Erythroblast (primary cell): ENCODE measurements at regions not wholly inside any gene's neighbourhood (a gene's known extent, or its start where the extent isn't known, plus 50 kb on each side); places are given as distances from the start of the nearest gene placed in this dataset.
"Not testable (repeated sequence)": the region's sequence is repeated elsewhere in the genome, so short reads cannot be mapped to it uniquely, and the experiment has no call there.

ENCODE experiments used
- GATA1 ChIP-seq: IDR thresholded peaks from 2 replicates; pipeline ENCODE4 v1.6.1; 2011; ENCODE audit warnings: low read depth, mild to moderate bottlenecking, control low read depth, low read length, moderate library complexity
- POLR2A ChIP-seq: IDR thresholded peaks from 2 replicates; pipeline ENCODE4 v1.6.1; 2011; ENCODE audit warnings: mild to moderate bottlenecking, low read length

DNA sequence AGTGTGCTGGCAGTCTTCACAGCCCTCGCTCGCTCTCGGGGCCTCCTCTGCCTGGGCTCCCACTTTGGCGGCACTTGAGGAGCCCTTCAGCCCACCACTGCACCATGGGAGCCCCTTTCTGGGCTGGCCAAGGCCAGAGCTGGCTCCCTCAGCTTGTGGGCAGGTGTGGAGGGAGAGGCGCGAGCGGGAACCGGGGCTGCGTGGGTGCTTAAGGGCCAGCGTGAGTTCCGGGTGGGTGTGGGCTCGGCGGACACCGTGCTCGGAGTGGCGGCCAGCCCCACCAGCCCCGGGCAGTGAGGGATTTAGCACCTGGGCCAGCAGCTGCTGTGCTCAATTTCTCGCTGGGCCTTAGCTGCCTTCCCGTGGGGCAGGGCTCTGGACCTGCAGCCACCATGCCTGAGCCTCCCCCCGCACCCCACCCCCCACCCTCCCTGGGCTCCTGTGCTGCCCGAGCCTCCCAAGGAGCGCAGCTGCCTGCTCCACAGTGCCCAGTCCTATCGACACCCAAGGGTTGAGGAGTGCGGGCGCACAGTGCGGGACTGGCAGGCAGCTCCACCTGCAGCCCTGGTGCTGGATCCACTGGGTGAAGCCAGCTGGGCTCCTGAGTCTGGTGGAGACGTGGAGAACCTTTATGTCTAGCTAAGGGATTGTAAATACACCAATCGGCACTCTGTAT, 684.4 kb upstream of the GOLIM4 start:
- not testable (repeated sequence) for TF ChIP-seq POLR2A, GATA1
